ENCODE measurements at regions not wholly inside any gene's neighbourhood (a gene's known extent, or its start where the extent isn't known, plus 50 kb on each side); places are given as distances from the start of the nearest gene placed in this dataset.

GRCh38 chr3:99114565-99115291 lies 213.2 kb upstream of the DCBLD2 start:
- H3K27ac Mint-ChIP-seq, result no peak overlapping the region
- ATAC-seq, result no peak
- no peak overlapping the region for H3K4me3 Mint-ChIP-seq
- H3K36me3 Mint-ChIP-seq, result no peaks in the 10 kb centered on the region
- no peaks in the 10 kb centered on the region for H3K27me3 Mint-ChIP-seq
- no peaks in the 10 kb centered on the region for H3K4me1 Mint-ChIP-seq
- peaks cover 3% of the 10 kb centered on the region for H3K9me3 Mint-ChIP-seq

DNA sequence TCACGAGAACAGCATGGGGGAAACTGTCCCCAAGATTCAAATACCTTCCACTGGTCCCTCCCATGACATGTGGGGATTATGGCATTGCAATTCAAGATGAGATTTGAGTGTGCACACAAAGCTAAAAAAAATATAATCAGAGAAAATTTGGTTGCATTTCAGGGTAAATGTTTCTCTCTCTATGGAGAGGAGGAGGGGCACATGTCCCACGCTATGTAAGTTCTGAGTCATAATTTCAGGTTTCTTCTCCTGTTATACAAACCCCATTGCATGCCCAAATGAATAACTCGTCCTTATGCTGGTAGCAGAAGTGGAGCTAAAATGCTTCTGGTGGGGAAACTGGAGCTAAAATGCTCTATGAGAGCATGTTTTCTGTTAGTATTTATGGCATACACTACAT lies 209.7 kb upstream of the DCBLD2 start:
- Mint-ChIP-seq H3K4me1 (no peaks in the 10 kb centered on the region), H3K27me3 (peaks cover under 1% of the 10 kb centered on the region), H3K36me3 (no peaks in the 10 kb centered on the region), H3K27ac (no peak overlapping the region), H3K9me3 (peaks cover 3% of the 10 kb centered on the region), H3K4me3 (no peak overlapping the region)
- no peak for ATAC-seq

GRCh38 chr3:99110401-99110800 lies 208.9 kb upstream of the DCBLD2 start:
- Mint-ChIP-seq H3K36me3 (no peaks in the 10 kb centered on the region), H3K27ac (no peak overlapping the region), H3K4me3 (no peak overlapping the region), H3K9me3 (no peaks in the 10 kb centered on the region), H3K4me1 (no peaks in the 10 kb centered on the region), H3K27me3 (peaks cover 7% of the 10 kb centered on the region)
- ATAC-seq, result no peak

- peaks cover 7% of the 10 kb centered on the region for H3K27me3 Mint-ChIP-seq
- H3K4me1 Mint-ChIP-seq, result no peaks in the 10 kb centered on the region
- no peak overlapping the region for H3K27ac Mint-ChIP-seq
- H3K36me3 Mint-ChIP-seq, result no peaks in the 10 kb centered on the region
- ATAC-seq, result no peak
- H3K9me3 Mint-ChIP-seq, result no peaks in the 10 kb centered on the region
- no peak overlapping the region for H3K4me3 Mint-ChIP-seq
Measured at GRCh38 chr3:99108508-99108907, 207.0 kb upstream of the DCBLD2 start.

- Mint-ChIP-seq H3K27me3 (no peaks in the 10 kb centered on the region), H3K36me3 (no peaks in the 10 kb centered on the region), H3K4me3 (no peak overlapping the region), H3K27ac (no peak overlapping the region), H3K4me1 (no peaks in the 10 kb centered on the region), H3K9me3 (peaks cover 3% of the 10 kb centered on the region)
- ATAC-seq, result no peak
Measured at GRCh38 chr3:99094606-99095005, 193.1 kb upstream of the DCBLD2 start.

GRCh38 chr3:99087277-99087676 lies 185.8 kb upstream of the DCBLD2 start:
- peaks cover 11% of the 10 kb centered on the region for H3K27me3 Mint-ChIP-seq
- no peak for ATAC-seq
- no peak overlapping the region for H3K4me3 Mint-ChIP-seq
- H3K27ac Mint-ChIP-seq, result no peak overlapping the region
- H3K4me1 Mint-ChIP-seq, result no peaks in the 10 kb centered on the region
- peaks cover 8% of the 10 kb centered on the region for H3K9me3 Mint-ChIP-seq
- no peaks in the 10 kb centered on the region for H3K36me3 Mint-ChIP-seq

DNA sequence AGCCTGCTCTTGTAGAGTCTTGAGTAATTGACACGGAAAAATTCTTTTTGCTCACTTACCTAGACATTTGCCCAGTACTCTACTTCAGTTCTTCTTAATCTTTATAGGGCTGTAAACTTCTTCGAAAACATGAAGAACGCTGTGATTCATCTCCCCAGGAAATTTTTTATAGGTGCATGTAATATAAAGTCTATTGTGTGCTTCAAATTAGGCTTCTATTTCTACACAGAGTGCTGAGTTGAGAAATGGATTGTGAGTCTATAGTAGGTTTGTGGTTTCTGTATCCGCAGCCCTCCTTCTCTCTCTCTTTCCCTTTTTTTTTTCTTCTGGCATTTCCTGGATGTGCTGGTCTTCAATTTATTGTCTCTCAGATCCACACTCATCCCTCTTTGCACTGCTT lies 183.3 kb upstream of the DCBLD2 start:
- no peaks in the 10 kb centered on the region for H3K4me1 Mint-ChIP-seq
- H3K27me3 Mint-ChIP-seq, result peaks cover 11% of the 10 kb centered on the region
- H3K9me3 Mint-ChIP-seq, result peaks cover 6% of the 10 kb centered on the region
- no peaks in the 10 kb centered on the region for H3K36me3 Mint-ChIP-seq
- no peak overlapping the region for H3K27ac Mint-ChIP-seq
- H3K4me3 Mint-ChIP-seq, result no peak overlapping the region
- no peak for ATAC-seq

DNA sequence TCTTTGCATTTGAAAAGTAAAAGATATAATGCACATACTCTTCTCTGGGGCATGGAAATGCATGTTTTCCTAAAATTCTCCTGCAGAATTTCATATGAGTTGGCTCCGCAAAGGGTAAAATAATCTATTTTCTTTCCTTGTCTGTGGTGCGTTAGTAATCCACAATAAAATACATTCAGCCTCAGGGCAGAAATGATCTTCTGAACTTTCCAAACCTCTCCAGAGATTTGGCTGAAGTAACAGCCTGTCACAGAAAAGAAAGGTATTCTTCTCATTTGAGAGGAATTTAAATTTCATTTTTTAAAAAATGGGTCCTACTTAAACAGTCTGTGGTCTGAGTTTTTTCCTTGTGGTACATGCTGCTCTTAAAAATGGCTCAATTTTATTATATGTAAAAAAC lies 182.7 kb upstream of the DCBLD2 start:
- Mint-ChIP-seq H3K36me3 (no peaks in the 10 kb centered on the region), H3K27me3 (peaks cover 11% of the 10 kb centered on the region), H3K27ac (no peak overlapping the region), H3K4me1 (no peaks in the 10 kb centered on the region), H3K4me3 (no peak overlapping the region), H3K9me3 (peaks cover 5% of the 10 kb centered on the region)
- no peak for ATAC-seq

- H3K36me3 Mint-ChIP-seq, result no peaks in the 10 kb centered on the region
- H3K9me3 Mint-ChIP-seq, result peaks cover 2% of the 10 kb centered on the region
- no peaks in the 10 kb centered on the region for H3K27me3 Mint-ChIP-seq
- no peaks in the 10 kb centered on the region for H3K4me1 Mint-ChIP-seq
- ATAC-seq, result no peak
- no peak overlapping the region for H3K4me3 Mint-ChIP-seq
- H3K27ac Mint-ChIP-seq, result no peak overlapping the region
Measured at GRCh38 chr3:99071096-99071495, 169.6 kb upstream of the DCBLD2 start.

- H3K4me1 Mint-ChIP-seq, result no peaks in the 10 kb centered on the region
- H3K36me3 Mint-ChIP-seq, result no peaks in the 10 kb centered on the region
- H3K4me3 Mint-ChIP-seq, result no peak overlapping the region
Measured at GRCh38 chr3:99069973-99070372, 168.5 kb upstream of the DCBLD2 start.

GRCh38 chr3:99066863-99067262 lies 165.4 kb upstream of the DCBLD2 start:
- H3K4me3 Mint-ChIP-seq, result no peak overlapping the region
- peaks cover 5% of the 10 kb centered on the region for H3K9me3 Mint-ChIP-seq
- no peak overlapping the region for H3K27ac Mint-ChIP-seq
- H3K36me3 Mint-ChIP-seq, result no peaks in the 10 kb centered on the region
- no peaks in the 10 kb centered on the region for H3K27me3 Mint-ChIP-seq
- ATAC-seq, result no peak
- no peaks in the 10 kb centered on the region for H3K4me1 Mint-ChIP-seq

More at GRCh38 chr3:99069973-99070372, 168.5 kb upstream of the DCBLD2 start:
- ATAC-seq, result no peak
- H3K9me3 Mint-ChIP-seq, result peaks cover 2% of the 10 kb centered on the region
- no peak overlapping the region for H3K27ac Mint-ChIP-seq
- H3K27me3 Mint-ChIP-seq, result no peaks in the 10 kb centered on the region

- ATAC-seq, result no peak
- no peaks in the 10 kb centered on the region for H3K27me3 Mint-ChIP-seq
- no peak overlapping the region for H3K4me3 Mint-ChIP-seq
- peaks cover 9% of the 10 kb centered on the region for H3K9me3 Mint-ChIP-seq
- H3K27ac Mint-ChIP-seq, result no peak overlapping the region
- no peaks in the 10 kb centered on the region for H3K4me1 Mint-ChIP-seq
- H3K36me3 Mint-ChIP-seq, result no peaks in the 10 kb centered on the region
Measured at GRCh38 chr3:99049164-99049563, 147.7 kb upstream of the DCBLD2 start.

GRCh38 chr3:99041747-99042146 lies 140.3 kb upstream of the DCBLD2 start:
- peaks cover 4% of the 10 kb centered on the region for H3K9me3 Mint-ChIP-seq
- H3K27ac Mint-ChIP-seq, result no peak overlapping the region
- no peaks in the 10 kb centered on the region for H3K36me3 Mint-ChIP-seq
- ATAC-seq, result peak; percentile 24
- no peaks in the 10 kb centered on the region for H3K27me3 Mint-ChIP-seq
- H3K4me1 Mint-ChIP-seq, result no peaks in the 10 kb centered on the region
- no peak overlapping the region for H3K4me3 Mint-ChIP-seq

DNA sequence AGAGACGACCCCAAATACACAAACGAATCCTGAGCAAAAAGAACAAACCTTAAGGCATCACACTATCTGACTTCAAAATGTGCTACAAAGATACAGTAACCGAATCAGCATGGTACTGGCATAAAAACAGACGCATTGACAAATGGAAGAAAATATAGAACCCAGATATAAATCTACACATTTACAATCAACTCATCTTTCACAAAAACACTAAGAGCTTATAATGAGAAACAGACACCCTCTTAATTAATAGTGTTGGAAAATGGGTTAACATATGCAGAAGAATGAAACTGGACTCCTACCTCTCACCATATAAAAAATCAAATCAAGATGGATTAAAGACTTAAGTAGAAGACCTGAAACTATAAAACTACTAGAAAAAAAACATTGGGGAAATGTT lies 130.3 kb upstream of the DCBLD2 start:
- H3K27ac Mint-ChIP-seq, result no peak overlapping the region
- H3K4me3 Mint-ChIP-seq, result no peak overlapping the region
- ATAC-seq, result no peak
- no peaks in the 10 kb centered on the region for H3K9me3 Mint-ChIP-seq
- no peaks in the 10 kb centered on the region for H3K27me3 Mint-ChIP-seq
- H3K36me3 Mint-ChIP-seq, result no peaks in the 10 kb centered on the region
- no peaks in the 10 kb centered on the region for H3K4me1 Mint-ChIP-seq

DNA sequence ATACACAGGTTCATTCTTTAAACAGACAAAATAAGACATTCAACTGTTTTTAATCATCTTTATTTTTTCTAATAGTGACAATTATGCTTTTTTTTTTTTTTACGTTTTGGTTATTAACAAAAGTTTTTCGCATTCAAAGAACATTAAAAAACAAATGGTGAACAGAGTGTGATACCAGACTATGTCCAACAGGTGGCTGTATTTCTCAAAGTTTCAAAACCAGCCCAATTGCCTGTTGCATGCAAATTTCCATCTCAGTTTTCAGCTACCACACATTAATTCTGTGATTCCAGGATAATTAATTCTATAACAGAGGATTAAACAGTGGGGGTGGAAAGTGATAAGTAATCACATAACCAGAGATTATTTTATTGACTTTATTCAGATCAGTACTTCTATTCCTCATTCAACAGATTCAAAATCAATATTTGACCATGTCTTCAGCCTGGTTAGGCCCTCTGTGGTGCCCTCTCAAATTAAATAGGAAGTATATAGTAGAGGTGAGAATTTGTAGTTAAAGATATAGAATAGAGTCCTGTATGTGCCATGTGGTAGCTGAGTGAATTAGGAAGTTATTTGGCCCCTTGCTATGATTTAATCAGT lies 122.2 kb upstream of the DCBLD2 start:
- H3K27me3 Mint-ChIP-seq, result no peaks in the 10 kb centered on the region
- no peak overlapping the region for H3K27ac Mint-ChIP-seq
- ATAC-seq, result no peak
- no peaks in the 10 kb centered on the region for H3K4me1 Mint-ChIP-seq
- no peaks in the 10 kb centered on the region for H3K9me3 Mint-ChIP-seq
- no peak overlapping the region for H3K4me3 Mint-ChIP-seq
- H3K36me3 Mint-ChIP-seq, result no peaks in the 10 kb centered on the region

DNA sequence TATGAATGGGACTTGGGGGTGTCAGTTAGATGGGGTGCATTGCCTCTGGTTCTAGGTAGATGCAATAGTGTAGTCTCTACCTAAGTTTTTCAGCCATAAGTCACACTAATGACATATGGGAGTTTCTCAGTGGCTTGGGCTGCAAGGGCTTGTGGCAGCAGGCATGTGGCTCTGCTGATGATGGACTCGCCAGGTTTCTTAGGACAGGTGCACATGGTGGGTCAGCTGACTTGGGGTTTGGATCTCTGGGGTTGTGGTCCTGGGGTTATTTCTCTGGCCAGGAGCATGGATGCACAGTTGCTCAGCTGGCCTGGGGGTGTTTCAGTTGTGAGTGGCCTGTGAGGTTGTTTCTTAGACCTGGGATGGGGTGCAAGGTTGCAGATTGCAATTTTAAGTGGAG lies 120.0 kb upstream of the DCBLD2 start:
- ATAC-seq, result no peak
- no peaks in the 10 kb centered on the region for H3K4me1 Mint-ChIP-seq
- no peaks in the 10 kb centered on the region for H3K36me3 Mint-ChIP-seq
- H3K9me3 Mint-ChIP-seq, result no peaks in the 10 kb centered on the region
- no peaks in the 10 kb centered on the region for H3K27me3 Mint-ChIP-seq
- H3K27ac Mint-ChIP-seq, result no peak overlapping the region
- H3K4me3 Mint-ChIP-seq, result no peak overlapping the region

Data from stimulated activated memory B cell treated with anti-CD40 and anti-IgM and Interleukin-4, amounts not matched to agents 10 μg/mL and 1 μg/mL and 100 μg/mL, for 72 hours (primary cell).